ENCODE measurements at regions not wholly inside any gene's neighbourhood (a gene's known extent, or its start where the extent isn't known, plus 50 kb on each side); places are given as distances from the start of the nearest gene placed in this dataset.

DNA sequence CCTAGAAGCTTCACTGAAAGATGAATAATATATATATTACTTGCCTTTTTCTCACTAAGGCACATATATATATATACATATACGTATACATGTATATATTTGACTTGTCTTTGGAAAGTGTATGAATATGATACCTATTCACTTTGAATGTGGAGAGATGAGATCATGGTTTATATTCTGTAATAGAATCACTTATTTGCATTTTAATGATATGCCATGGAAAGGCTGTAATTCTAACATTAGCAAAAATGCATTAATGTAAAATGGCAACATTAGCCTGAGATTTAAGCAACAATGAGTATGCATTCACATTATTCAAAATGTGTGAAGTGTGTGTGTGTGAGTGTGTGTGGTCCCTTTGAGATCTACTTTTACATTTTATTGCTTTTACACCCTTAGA, 54.5 kb upstream of the PRKD1 start:
- TF ChIP-seq, protein P1, sequence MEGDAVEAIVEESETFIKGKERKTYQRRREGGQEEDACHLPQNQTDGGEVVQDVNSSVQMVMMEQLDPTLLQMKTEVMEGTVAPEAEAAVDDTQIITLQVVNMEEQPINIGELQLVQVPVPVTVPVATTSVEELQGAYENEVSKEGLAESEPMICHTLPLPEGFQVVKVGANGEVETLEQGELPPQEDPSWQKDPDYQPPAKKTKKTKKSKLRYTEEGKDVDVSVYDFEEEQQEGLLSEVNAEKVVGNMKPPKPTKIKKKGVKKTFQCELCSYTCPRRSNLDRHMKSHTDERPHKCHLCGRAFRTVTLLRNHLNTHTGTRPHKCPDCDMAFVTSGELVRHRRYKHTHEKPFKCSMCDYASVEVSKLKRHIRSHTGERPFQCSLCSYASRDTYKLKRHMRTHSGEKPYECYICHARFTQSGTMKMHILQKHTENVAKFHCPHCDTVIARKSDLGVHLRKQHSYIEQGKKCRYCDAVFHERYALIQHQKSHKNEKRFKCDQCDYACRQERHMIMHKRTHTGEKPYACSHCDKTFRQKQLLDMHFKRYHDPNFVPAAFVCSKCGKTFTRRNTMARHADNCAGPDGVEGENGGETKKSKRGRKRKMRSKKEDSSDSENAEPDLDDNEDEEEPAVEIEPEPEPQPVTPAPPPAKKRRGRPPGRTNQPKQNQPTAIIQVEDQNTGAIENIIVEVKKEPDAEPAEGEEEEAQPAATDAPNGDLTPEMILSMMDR (IDR thresholded peaks at IDR 0.05): no peak
- TF ChIP-seq EZH2 (IDR thresholded peaks at IDR 0.05): no peak

Measured in neural progenitor cell (in vitro differentiated cells).